Ramos (cell line): ENCODE measurements at regions not wholly inside any gene's neighbourhood (a gene's known extent, or its start where the extent isn't known, plus 50 kb on each side); places are given as distances from the start of the nearest gene placed in this dataset.
"Not testable (repeated sequence)": the region's sequence is repeated elsewhere in the genome, so short reads cannot be mapped to it uniquely, and the experiment has no call there.

ENCODE experiments used
- in situ Hi-C: fragments of 300-500 bp; cut with MboI; formaldehyde crosslinking; loops from one replicate; pipeline ENCODE4 v1.14.3; 2022; ENCODE audit warnings: low sequenced_read_pairs; ENCODE audit not compliant: unreplicated experiment

- in situ Hi-C loops, result no loop called here
Measured at GRCh38 chr1:221530791-221531190, 211.1 kb downstream of the DUSP10 start.

- in situ Hi-C loops, result no loop called here
Measured at GRCh38 chr1:221532071-221532773, 209.7 kb downstream of the DUSP10 start.

DNA sequence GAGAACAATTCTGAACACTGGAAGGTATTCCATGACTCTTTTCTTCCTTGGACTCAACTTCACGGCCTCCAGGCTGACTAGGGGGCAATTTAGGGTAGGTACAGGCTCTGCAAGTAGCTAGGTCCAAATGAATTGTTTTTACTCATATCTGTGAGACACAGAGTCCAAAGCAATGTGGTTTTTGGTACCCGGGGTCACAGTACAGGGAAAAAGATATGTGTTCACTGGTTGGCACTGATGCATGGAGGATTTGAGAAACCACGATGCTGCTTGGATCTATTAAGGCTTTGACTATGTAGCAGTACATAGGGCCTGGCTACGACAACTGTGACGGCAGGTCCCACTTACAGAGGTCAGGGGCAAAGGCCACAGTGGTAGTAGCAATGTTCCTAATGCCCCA lies 200.6 kb downstream of the DUSP10 start:
- in situ Hi-C loops, result no loop called here

GRCh38 chr1:221543529-221544120 lies 198.3 kb downstream of the DUSP10 start:
- in situ Hi-C loops, result no loop called here

- in situ Hi-C loops, result no loop called here
Measured at GRCh38 chr1:221548942-221549341, 192.9 kb downstream of the DUSP10 start.

DNA sequence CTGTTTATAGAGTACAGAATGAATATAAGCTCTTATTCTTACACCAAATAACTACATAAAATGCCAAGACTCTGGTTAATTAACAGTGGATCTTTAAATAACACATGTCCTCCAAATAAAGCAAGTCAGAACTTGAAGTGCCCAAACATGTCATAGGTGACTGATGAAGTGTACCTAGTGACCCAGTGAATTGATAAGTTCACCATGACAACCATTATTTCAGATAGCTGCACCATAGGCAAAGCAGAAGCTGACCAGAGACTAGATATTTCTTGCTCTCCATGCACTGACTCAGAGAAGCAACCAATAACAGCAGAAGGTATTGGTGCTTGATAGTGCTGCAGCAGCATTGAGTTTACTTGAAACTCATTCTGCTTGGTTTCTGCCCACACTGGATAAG lies 192.1 kb downstream of the DUSP10 start:
- in situ Hi-C loops, result no loop called here

- in situ Hi-C loops, result not testable (repeated sequence)
Measured at GRCh38 chr1:221552792-221553191, 189.1 kb downstream of the DUSP10 start.

DNA sequence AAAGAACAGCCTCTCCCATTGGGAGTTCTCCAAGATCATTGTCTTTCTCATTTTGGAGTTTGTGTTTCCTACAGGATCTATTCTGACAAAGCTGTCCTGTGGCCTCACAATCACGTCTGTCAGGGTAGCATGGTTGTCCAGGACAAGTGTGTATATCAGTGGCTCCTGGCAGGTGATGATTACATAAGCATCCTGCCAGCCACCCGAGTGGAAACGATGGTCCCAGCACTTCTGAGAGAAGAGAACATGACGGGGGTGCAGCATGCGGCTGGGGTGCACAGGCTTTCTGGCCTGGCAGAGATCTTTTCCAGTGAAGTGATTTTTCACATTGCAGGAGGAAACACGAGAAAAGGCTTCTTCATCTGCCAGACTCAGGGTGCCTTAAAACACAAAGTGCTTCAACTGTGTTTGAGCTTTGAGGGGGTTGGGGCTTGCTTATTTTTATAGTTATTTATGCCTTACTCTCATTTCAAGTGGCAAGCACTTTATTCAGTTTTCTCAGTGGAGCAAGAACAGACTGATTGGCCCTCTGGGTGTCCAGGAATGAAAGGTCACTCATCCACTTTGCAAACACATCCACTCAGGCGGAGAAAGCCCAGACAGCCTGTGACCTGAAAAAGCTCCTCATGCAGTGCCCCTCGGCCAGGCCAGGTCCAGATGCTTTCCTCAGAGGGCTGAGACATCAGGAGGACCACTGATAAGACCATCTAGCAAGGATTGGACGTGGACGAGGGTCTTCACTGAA lies 186.0 kb downstream of the DUSP10 start:
- in situ Hi-C loops, result no loop called here

DNA sequence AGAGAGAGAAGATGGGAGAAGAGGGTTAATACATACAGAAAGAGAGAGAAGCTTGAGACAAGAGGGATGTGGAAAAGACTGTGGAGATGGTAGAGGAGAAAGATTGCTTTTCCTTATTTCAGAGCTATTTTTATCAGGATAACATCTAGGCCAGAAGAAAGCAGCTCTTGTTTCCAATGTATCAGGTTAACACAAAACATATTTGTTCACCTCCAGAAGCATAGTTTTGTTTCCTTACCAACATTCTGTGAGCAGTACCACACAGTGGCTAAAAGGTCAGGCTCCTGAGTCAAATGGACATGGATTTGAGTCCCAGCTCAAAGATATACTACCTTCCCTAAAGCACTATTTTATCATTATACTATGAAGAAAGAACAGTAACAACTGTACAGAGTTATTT lies 185.5 kb downstream of the DUSP10 start:
- in situ Hi-C loops, result no loop called here

GRCh38 chr1:221557013-221557412 lies 184.9 kb downstream of the DUSP10 start:
- in situ Hi-C loops, result no loop called here

GRCh38 chr1:221558396-221558795 lies 183.5 kb downstream of the DUSP10 start:
- in situ Hi-C loops, result no loop called here

GRCh38 chr1:221559911-221560310 lies 182.0 kb downstream of the DUSP10 start:
- in situ Hi-C loops, result no loop called here

DNA sequence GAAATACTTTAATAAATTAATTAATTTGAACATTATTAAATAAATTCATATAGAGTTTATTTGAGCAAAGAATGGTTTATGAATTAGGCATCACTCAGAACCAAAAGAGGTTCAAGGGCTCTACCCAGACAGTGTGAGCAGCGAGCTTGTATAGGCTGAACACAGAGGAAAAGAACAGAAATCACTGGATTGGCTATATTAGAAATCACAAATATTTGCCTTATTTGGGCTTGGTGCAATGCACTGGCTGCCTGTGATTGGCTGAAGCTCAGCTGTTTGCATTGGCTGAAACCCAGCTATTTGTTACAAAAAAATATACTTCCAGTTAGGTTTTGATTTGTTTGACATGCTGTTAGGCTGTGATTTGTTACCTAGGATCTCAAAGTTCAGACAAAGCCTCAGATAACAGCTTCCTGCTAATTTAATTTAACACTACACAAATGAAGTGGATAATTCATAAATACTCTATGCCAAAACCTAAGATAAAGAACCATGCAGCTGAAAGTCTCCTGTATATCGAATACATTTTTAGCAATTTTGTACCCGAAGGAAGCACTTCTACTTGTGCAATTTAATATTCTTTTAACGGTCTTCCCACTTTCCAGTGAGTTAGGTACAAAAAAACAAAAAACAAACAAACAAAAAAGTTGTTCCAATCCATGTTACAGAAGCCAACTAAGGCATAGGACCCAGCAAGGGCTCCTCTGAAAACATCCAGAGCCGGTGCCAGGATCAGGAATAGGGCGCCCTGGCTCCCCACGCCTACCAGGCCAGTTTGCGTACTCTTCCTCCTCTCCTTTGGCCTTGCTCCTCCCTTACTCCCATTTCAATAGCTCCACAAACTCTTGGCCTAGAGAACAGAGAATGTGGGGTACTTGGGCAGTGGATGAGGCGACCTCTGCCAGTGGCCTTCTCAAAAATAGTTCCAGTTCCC lies 179.1 kb downstream of the DUSP10 start:
- in situ Hi-C loops, result no loop called here

GRCh38 chr1:221563476-221563921 lies 178.4 kb downstream of the DUSP10 start:
- in situ Hi-C loops, result no loop called here

GRCh38 chr1:221564891-221565290 lies 177.0 kb downstream of the DUSP10 start:
- in situ Hi-C loops, result no loop called here

DNA sequence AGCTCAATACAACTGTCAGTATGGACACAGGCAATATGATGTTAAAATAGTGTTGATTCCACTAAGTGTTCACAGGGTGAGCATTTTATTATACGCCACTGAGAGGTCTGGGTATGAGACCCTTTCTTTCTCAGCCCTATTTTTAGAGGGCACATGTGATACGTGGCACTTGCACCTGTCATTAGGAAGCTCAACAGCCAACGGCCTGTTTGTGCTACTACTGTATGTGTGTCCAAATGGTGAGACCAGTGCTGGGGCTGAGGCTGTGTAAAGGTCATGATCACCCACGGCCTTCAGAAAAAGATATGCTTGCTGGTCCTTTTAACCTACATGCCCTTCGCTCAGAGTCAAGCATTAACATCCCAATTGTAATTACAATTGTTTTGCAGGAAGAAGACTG lies 176.2 kb downstream of the DUSP10 start:
- in situ Hi-C loops, result no loop called here

DNA sequence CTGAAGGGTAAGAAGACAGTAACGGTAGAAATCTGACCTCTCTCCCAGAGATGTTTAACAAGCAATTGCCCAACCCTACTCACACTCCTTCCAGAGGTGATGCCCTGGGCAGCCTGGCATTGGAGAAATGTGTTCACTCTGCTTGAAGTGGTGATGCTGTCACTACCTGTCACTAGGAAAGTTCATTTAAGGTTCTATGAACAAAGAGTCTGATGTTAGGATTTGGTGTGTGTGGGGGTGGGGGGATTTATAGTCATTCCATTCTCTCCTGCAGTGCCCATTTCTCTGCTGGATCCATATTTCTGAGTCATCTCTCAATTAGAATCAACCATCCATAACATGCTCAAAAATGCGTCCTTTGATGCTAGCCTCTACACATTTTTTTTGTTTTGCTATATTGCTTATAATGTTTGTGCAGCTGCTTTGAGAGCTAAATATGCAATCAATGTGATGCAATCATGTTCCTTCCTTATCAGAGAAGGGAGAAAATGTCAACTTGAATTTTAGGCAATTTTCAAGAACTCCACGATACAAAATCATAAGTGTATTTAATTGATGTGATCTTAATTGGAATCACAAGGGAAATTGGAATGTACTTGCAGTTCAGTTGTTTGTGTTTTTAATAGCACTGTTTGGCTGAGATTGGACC lies 173.9 kb downstream of the DUSP10 start:
- in situ Hi-C loops, result no loop called here

DNA sequence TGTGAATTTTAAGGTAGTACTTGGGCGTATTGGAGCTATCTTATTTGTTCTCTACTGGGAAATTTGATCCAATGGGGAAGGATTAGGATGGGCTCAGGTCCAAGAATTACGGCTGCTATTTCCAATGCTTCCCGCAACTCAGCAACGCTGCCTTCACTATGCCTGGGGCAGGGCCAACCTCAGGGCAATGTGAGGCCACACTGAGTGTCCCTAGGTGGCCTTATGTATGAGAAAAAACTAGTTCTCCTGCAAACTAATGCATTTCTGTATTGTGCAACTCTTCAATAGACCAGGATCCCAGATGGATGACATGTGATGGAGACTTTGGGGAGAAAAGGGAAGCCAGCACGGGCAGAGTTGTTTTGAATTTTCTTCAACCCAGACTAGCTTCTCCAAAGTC lies 168.1 kb downstream of the DUSP10 start:
- in situ Hi-C loops, result no loop called here

- in situ Hi-C loops, result no loop called here
Measured at GRCh38 chr1:221574529-221574928, 167.4 kb downstream of the DUSP10 start.

GRCh38 chr1:221575605-221576004 lies 166.3 kb downstream of the DUSP10 start:
- in situ Hi-C loops, result no loop called here
